SK-N-SH (cell line): ENCODE measurements at regions not wholly inside any gene's neighbourhood (a gene's known extent, or its start where the extent isn't known, plus 50 kb on each side); places are given as distances from the start of the nearest gene placed in this dataset.

Experiments used
- CTCF ChIA-PET: fragments of 300-600, 350-600 bp; formaldehyde crosslinking; extraction: SDS; loops from one replicate; lab custom pipeline; 2021; lab: Yijun Ruan, JAX
- POLR2A ChIA-PET: fragments of 350-600 bp; sonication (Branson Sonifier 250); formaldehyde crosslinking; extraction: SDS; loops from one replicate; lab custom pipeline; 2020; ENCODE audit warnings: antibody characterized with exemption, inconsistent platforms; lab: Yijun Ruan, JAX
- DNase-seq: peaks from one replicate; pipeline ENCODE4 v3.0.0; 2012
- H2AFZ ChIP-seq: fragments of 200-600 bp; sonication (generic); 2 replicates; pipeline ENCODE4 v1.8.1; 2016; ENCODE audit warnings: antibody characterized with exemption, mild to moderate bottlenecking, low read depth
- H3F3A ChIP-seq: fragments of 200-600 bp; sonication (generic); replicated peaks from 2 replicates; pipeline ENCODE3; 2016; ENCODE audit warnings: antibody characterized with exemption, mild to moderate bottlenecking; ENCODE audit not compliant: insufficient read depth
- H3K27ac ChIP-seq, 2 experiments: fragments of 200-500 bp in 1 of 2; fragments of 200-600 bp in 1 of 2; sonication (Bioruptor generic) in 1 of 2; sonication (generic), shearing (Covaris generic) in 1 of 2; 2 replicates each; pipeline versions ENCODE4 v1.5.1 to v1.6.1; 2014 to 2016; ENCODE audit warnings: low read depth in 2 of 2, inconsistent platforms in 1 of 2, low read length in 1 of 2, mild to moderate bottlenecking in 1 of 2, mixed read lengths in 1 of 2
- H3K27me3 ChIP-seq: fragments of 200-600 bp; sonication (generic), shearing (Covaris generic); 2 replicates; pipeline ENCODE4 v1.6.1; 2016; ENCODE audit warnings: mixed run types; ENCODE audit not compliant: insufficient read depth
- H3K36me3 ChIP-seq, 2 experiments: fragments of 200-500 bp in 1 of 2; fragments of 200-600 bp in 1 of 2; sonication (Bioruptor generic) in 1 of 2; sonication (generic) in 1 of 2; replicated peaks in 1 of 2; 2 replicates each; pipeline versions ENCODE3 to v1.5.1; 2014 to 2016; ENCODE audit warnings: low read length in 1 of 2, mild to moderate bottlenecking in 1 of 2; ENCODE audit not compliant: insufficient read depth in 2 of 2, control insufficient read depth in 1 of 2
- H3K4me1 ChIP-seq, 2 experiments: fragments of 200-500 bp in 1 of 2; fragments of 200-600 bp in 1 of 2; sonication (Bioruptor generic) in 1 of 2; sonication (generic), shearing (Covaris generic) in 1 of 2; 2 replicates each; pipeline versions ENCODE4 v1.5.1 to v1.6.1; 2014 to 2016; ENCODE audit warnings: low read depth in 1 of 2, low read length in 1 of 2, mixed run types in 1 of 2; ENCODE audit not compliant: insufficient read depth in 2 of 2, control insufficient read depth in 1 of 2
- H3K4me2 ChIP-seq: fragments of 200-600 bp; sonication (generic), shearing (Covaris generic); 2 replicates; pipeline ENCODE4 v1.6.1; 2017; ENCODE audit warnings: mixed run types
- H3K4me3 ChIP-seq, 2 experiments: fragments of 200-500 bp in 1 of 2; fragments of 200-600 bp in 1 of 2; sonication (Bioruptor generic) in 1 of 2; sonication (generic), shearing (Covaris generic) in 1 of 2; 2 replicates each; pipeline versions ENCODE4 v1.5.1 to v1.8.1; 2014 to 2016; ENCODE audit warnings: low read depth in 2 of 2, inconsistent platforms in 1 of 2, low read length in 1 of 2, mild to moderate bottlenecking in 1 of 2, mixed read lengths in 1 of 2, moderate library complexity in 1 of 2
- H3K79me2 ChIP-seq: fragments of 200-600 bp; sonication (generic); 2 replicates; pipeline ENCODE4 v1.8.1; 2017; ENCODE audit warnings: mild to moderate bottlenecking; ENCODE audit not compliant: insufficient read depth
- H3K9ac ChIP-seq: fragments of 200-600 bp; sonication (generic); 2 replicates; pipeline ENCODE4 v1.6.1; 2017; ENCODE audit warnings: mixed run types
- H3K9me2 ChIP-seq: fragments of 200-600 bp; sonication (generic); 2 replicates; pipeline ENCODE4 v1.6.1; 2017; ENCODE audit warnings: mixed run types
- H3K9me3 ChIP-seq: fragments of 200-600 bp; sonication (generic); 2 replicates; pipeline ENCODE4 v1.6.1; 2017; ENCODE audit warnings: mixed run types, mild to moderate bottlenecking, moderate library complexity
- H4K20me1 ChIP-seq: fragments of 200-600 bp; sonication (generic); 2 replicates; pipeline ENCODE4 v1.6.1; 2017; ENCODE audit warnings: mild to moderate bottlenecking, mixed run types; ENCODE audit not compliant: insufficient read depth
- ELF1 ChIP-seq: IDR thresholded peaks from 2 replicates; pipeline ENCODE4 v1.4.0; 2012
- EP300 ChIP-seq, 2 experiments: IDR thresholded peaks; 2 replicates each; pipeline versions ENCODE4 v1.4.0 to v1.6.1; 2012; ENCODE audit warnings: borderline replicate concordance in 1 of 2, low read depth in 1 of 2, low read length in 1 of 2
- GABPA ChIP-seq: IDR thresholded peaks from 2 replicates; pipeline ENCODE4 v1.4.0; 2012; ENCODE audit warnings: low read depth, mild to moderate bottlenecking
- MEF2A ChIP-seq: IDR thresholded peaks from 2 replicates; pipeline ENCODE4 v1.4.0; 2012; ENCODE audit warnings: low read depth, borderline replicate concordance
- NRF1 ChIP-seq: IDR thresholded peaks from 2 replicates; pipeline ENCODE4 v1.6.1; 2012; ENCODE audit warnings: low read depth, mild to moderate bottlenecking, low read length
- POLR2AphosphoS5 ChIP-seq: IDR thresholded peaks from 2 replicates; pipeline ENCODE4 v1.6.1; 2012; ENCODE audit warnings: low read depth, low read length
- RAD21 ChIP-seq: IDR thresholded peaks from 2 replicates; pipeline ENCODE4 v1.6.1; 2012; ENCODE audit warnings: mild to moderate bottlenecking, low read length
- RFX5 ChIP-seq: IDR thresholded peaks from 2 replicates; pipeline ENCODE4 v1.6.1; 2012; ENCODE audit warnings: mild to moderate bottlenecking, improper control_type of control experiment, low read length
- RXRA ChIP-seq: IDR thresholded peaks from 2 replicates; pipeline ENCODE4 v1.4.0; 2012; ENCODE audit warnings: low read depth, mild to moderate bottlenecking, borderline replicate concordance
- TCF12 ChIP-seq: IDR thresholded peaks from 2 replicates; pipeline ENCODE4 v1.4.0; 2012
- WGBS: methylation state at CpG from one replicate; pipeline ENCODE4 v1.1.6; 2017; ENCODE audit warnings: low lambda C conversion rate; 5-methylcytosine and 5-hydroxymethylcytosine counted together
- TF ChIP-seq, protein P1 (sequence below): IDR thresholded peaks from 2 replicates; pipeline ENCODE4 v1.4.0; 2012; ENCODE audit warnings: low read depth, borderline replicate concordance
- TF ChIP-seq, protein P2 (sequence below): fragments of 200-600 bp; sonication (generic); IDR thresholded peaks from 2 replicates; pipeline ENCODE4 v1.6.1; 2017; ENCODE audit warnings: antibody characterized with exemption, mild to moderate bottlenecking, moderate library complexity
- TF ChIP-seq, protein P3 (sequence below): IDR thresholded peaks from 2 replicates; pipeline ENCODE4; 2012

DNA sequence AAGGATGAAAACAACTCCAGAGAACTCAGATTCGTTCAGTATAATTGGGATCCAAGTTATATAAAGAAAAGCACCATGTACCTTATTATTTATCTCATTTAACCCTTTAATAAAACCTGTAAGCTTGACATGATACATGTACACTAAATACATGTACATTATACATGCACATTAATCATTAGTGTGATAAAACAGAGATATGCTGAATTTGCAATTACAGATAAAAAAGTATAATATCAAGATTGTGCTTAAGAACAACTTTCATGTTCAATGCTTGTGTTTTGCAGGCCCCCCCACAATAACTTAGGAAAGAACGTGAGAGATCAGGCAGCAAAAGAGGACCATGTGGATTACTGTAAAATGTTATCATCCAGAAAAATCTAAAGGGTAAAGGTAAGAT is 385.4 kb upstream of the GYPC start (continued):
- TF ChIP-seq, protein P1, sequence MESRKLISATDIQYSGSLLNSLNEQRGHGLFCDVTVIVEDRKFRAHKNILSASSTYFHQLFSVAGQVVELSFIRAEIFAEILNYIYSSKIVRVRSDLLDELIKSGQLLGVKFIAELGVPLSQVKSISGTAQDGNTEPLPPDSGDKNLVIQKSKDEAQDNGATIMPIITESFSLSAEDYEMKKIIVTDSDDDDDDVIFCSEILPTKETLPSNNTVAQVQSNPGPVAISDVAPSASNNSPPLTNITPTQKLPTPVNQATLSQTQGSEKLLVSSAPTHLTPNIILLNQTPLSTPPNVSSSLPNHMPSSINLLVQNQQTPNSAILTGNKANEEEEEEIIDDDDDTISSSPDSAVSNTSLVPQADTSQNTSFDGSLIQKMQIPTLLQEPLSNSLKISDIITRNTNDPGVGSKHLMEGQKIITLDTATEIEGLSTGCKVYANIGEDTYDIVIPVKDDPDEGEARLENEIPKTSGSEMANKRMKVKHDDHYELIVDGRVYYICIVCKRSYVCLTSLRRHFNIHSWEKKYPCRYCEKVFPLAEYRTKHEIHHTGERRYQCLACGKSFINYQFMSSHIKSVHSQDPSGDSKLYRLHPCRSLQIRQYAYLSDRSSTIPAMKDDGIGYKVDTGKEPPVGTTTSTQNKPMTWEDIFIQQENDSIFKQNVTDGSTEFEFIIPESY: no peak
- TF ChIP-seq EP300 (IDR thresholded peaks at IDR 0.05; ENCODE audit: borderline replicate concordance in 1 of 2, low read depth in 1 of 2, low read length in 1 of 2): no peak
- no peak for TF ChIP-seq RFX5
- TF ChIP-seq ELF1: no peak
- TF ChIP-seq, protein P2, sequence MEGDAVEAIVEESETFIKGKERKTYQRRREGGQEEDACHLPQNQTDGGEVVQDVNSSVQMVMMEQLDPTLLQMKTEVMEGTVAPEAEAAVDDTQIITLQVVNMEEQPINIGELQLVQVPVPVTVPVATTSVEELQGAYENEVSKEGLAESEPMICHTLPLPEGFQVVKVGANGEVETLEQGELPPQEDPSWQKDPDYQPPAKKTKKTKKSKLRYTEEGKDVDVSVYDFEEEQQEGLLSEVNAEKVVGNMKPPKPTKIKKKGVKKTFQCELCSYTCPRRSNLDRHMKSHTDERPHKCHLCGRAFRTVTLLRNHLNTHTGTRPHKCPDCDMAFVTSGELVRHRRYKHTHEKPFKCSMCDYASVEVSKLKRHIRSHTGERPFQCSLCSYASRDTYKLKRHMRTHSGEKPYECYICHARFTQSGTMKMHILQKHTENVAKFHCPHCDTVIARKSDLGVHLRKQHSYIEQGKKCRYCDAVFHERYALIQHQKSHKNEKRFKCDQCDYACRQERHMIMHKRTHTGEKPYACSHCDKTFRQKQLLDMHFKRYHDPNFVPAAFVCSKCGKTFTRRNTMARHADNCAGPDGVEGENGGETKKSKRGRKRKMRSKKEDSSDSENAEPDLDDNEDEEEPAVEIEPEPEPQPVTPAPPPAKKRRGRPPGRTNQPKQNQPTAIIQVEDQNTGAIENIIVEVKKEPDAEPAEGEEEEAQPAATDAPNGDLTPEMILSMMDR: no peak
- no peak for TF ChIP-seq GABPA

DNA sequence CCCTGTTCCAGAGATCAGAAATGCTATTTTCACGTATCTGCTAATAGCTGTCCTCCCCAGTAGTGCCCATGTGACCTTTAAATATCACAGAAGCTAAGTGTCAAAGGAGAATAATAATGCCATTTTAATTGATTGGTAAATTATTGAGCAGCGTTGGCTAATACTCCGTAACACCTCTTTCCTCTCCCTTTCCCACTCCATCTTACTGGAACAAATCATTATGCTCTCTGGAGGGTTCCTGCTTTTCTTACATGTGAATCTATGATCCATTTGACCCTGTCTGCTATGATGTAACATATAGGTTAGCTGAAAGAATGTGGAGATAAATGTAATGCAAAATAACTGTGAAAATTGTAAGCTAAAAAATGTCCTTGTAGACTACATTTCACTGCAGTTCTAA is 383.6 kb upstream of the GYPC start:
- POLR2A ChIA-PET: no interaction called here
- CTCF ChIA-PET: no interaction called here
- no peak overlapping the region for H3K27ac ChIP-seq
- H3K27me3 ChIP-seq: no peaks in the 10 kb centered on the region
- no peak overlapping the region for H3K9ac ChIP-seq
- no peaks in the 10 kb centered on the region for H3K36me3 ChIP-seq
- TF ChIP-seq RAD21 (no peak), TCF12 (no peak), POLR2AphosphoS5 (no peak), RXRA (no peak), ELF1 (no peak), NRF1 (no peak), MEF2A (no peak)
- TF ChIP-seq, protein P2: no peak
- TF ChIP-seq, protein P3, sequence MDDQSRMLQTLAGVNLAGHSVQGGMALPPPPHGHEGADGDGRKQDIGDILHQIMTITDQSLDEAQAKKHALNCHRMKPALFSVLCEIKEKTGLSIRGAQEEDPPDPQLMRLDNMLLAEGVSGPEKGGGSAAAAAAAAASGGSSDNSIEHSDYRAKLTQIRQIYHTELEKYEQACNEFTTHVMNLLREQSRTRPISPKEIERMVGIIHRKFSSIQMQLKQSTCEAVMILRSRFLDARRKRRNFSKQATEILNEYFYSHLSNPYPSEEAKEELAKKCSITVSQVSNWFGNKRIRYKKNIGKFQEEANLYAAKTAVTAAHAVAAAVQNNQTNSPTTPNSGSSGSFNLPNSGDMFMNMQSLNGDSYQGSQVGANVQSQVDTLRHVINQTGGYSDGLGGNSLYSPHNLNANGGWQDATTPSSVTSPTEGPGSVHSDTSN: no peak
- no peaks in the 10 kb centered on the region for H4K20me1 ChIP-seq
- H3F3A ChIP-seq: no peaks in the 10 kb centered on the region
- H3K4me1 ChIP-seq: no peaks in the 10 kb centered on the region
- H3K4me3 ChIP-seq: no peak overlapping the region
- no peak overlapping the region for H3K4me2 ChIP-seq
- no peaks in the 10 kb centered on the region for H3K9me2 ChIP-seq
- H3K79me2 ChIP-seq: no peaks in the 10 kb centered on the region
- WGBS: 33% methylated on average over 3 of the region's 3 CpGs
- no peak overlapping the region for H2AFZ ChIP-seq
- no peak for DNase-seq
- H3K9me3 ChIP-seq: no peaks in the 10 kb centered on the region
